Erythroblast (primary cell): ENCODE measurements at regions not wholly inside any gene's neighbourhood (a gene's known extent, or its start where the extent isn't known, plus 50 kb on each side); places are given as distances from the start of the nearest gene placed in this dataset.

Experiments used
- DNase-seq, 2 experiments: peaks; one replicate each; lab custom pipeline; 2025; lab: John Stamatoyannopoulos, UW
- GATA1 ChIP-seq: IDR thresholded peaks from 2 replicates; pipeline ENCODE4 v1.6.1; 2011; ENCODE audit warnings: low read depth, mild to moderate bottlenecking, control low read depth, low read length, moderate library complexity
- POLR2A ChIP-seq: IDR thresholded peaks from 2 replicates; pipeline ENCODE4 v1.6.1; 2011; ENCODE audit warnings: mild to moderate bottlenecking, low read length

DNA sequence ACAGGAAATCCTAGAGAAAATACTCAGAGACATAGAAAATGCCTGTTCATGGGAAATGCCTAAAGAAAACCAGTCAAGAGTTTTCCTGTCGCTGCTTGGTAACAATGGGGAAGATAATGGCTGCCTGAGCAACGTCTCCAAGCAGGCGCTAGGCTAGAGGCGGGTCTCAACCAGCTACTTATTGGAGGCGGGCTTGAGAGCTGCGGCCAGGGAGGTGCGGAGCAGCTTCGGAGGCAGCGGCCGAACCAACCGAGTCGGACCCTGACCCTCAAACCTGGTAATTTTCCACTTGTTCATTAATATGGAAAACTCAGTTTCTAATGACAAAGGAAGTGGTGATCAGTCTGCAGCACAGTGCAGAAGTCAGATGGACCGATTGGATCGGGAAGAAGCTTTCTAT, 173.1 kb downstream of the DTWD1 start:
- TF ChIP-seq GATA1, result no peak
- no peak for TF ChIP-seq POLR2A
- no peak for DNase-seq

DNA sequence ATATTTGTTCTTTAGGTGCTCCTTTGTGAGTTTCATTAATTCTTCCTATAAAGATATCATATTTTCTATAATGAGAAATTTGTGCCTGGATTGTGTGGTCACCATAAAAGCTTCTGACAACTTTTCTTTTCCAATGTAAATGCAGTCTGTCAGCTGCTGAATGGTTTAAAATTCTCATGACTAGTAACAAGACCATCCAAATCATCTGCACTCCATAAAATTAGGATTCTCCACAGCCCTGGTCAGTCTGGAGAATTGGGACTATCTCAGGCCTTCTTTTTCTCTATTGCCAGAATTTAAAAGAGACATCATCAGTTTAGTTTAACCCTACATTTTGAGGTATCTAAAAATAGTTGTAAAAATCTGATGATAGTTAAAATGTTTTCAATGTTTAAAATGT, 180.9 kb downstream of the DTWD1 start:
- no peak for DNase-seq
- TF ChIP-seq POLR2A (no peak), GATA1 (no peak)
